Thymus (tissue), 11 donors: ENCODE measurements at regions not wholly inside any gene's neighbourhood (a gene's known extent, or its start where the extent isn't known, plus 50 kb on each side); places are given as distances from the start of the nearest gene placed in this dataset.

Experiments
- DNase-seq, 9 donors: peaks; one replicate each; pipeline ENCODE4 v3.0.0-alpha.2; 2013; ENCODE audit warnings: low spot score in 9 of 9, low read depth in 6 of 9, missing footprints in 1 of 9
- H3K27ac ChIP-seq, 2 donors: one replicate each; pipeline ENCODE4 v1.5.1; 2013; ENCODE audit warnings: control low read depth in 1 of 2, low read depth in 1 of 2, low read length in 1 of 2, mild to moderate bottlenecking in 1 of 2, moderate library complexity in 1 of 2
- H3K27me3 ChIP-seq, 2 donors: one replicate each; pipeline ENCODE4 v1.5.1; 2013; ENCODE audit warnings: low read length in 1 of 2; ENCODE audit not compliant: control insufficient read depth in 2 of 2, insufficient read depth in 1 of 2
- H3K36me3 ChIP-seq, 2 donors: one replicate each; pipeline ENCODE4 v1.5.1; 2013; ENCODE audit warnings: low read length in 1 of 2, mild to moderate bottlenecking in 1 of 2, moderate library complexity in 1 of 2; ENCODE audit not compliant: control insufficient read depth in 2 of 2, insufficient read depth in 2 of 2
- H3K4me1 ChIP-seq, 2 donors: one replicate each; pipeline ENCODE4 v1.5.1; 2013; ENCODE audit warnings: low read length in 2 of 2; ENCODE audit not compliant: control insufficient read depth in 2 of 2, insufficient read depth in 2 of 2
- H3K4me3 ChIP-seq, 2 donors: one replicate each; pipeline ENCODE4 v1.5.1; 2013; ENCODE audit warnings: low read length in 2 of 2, control low read depth in 1 of 2, mild to moderate bottlenecking in 1 of 2
- H3K9me3 ChIP-seq, 2 donors: one replicate each; pipeline ENCODE4 v1.5.1; 2013; ENCODE audit warnings: low read length in 1 of 2, mild to moderate bottlenecking in 1 of 2; ENCODE audit not compliant: control insufficient read depth in 2 of 2, insufficient read depth in 1 of 2
- WGBS: extraction: QIAGEN DNeasy Blood & Tissue Kit; methylation state at CpG from one replicate; pipeline ENCODE4 v1.1.7; 2013; 5-methylcytosine and 5-hydroxymethylcytosine counted together
- donor health status: healthy.

DNA sequence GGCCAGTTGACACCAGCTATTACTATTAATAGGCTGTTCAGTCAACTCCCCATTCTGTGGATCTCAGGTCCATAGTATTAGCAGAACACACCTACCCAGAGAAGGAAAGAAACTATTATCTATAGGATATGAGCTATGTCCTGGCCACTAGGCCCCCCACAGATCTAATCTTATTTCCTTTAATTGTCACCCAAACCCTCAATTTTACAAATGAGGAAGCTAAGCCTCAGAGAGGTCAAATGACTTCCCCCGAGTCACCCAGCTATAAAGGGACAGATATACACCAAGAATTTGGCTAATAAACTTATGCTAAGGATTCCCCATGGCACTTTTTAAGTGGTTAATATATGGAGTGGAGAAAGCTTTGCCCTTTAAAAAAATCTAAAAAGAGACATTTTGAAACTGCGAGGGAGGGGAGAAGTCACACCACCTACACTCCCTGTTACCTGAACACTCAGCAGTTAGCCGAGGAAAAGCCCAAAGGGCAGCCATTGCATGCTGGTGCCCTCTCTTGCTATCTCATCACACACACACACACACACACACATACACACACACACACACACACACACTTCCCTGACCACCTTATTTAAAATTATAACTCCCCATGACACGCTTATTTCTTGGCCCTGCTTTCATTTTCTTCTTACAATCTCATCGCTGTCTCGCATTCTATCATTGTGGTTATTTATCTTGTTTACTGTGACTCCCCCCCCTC lies 157.0 kb upstream of the ADO start:
- Histone ChIP-seq H3K4me1 (no peaks in the 10 kb centered on the region), H3K36me3 (no peaks in the 10 kb centered on the region), H3K27me3 (no peaks in the 10 kb centered on the region), H3K9me3 (no peaks in the 10 kb centered on the region), H3K4me3 (no peak overlapping the region), H3K27ac (no peak overlapping the region)
- 87% methylated on average over 6 of the region's 6 CpGs for WGBS
- no peak for DNase-seq

DNA sequence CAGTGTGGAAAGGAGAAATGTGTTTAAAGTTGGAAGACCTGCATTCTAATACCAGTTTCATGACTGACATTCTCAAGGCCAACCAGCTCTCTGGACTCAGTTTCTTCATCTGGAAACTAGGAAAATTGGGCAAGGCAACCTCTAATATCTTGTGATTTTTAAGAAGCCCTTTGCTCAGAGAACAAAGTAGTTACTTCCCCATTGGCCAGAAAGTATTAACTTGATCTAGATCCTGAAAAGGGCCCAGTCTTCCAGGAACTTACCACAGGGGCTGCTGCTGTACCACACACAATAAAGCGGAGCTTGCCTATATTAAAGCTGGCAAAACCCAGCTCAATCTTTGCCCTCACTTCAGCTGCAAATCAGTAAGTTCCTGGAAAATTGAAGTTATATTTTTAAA lies 155.6 kb upstream of the ADO start:
- Histone ChIP-seq H3K4me3 (no peak overlapping the region), H3K27ac (no peak overlapping the region), H3K27me3 (no peaks in the 10 kb centered on the region), H3K4me1 (no peaks in the 10 kb centered on the region), H3K36me3 (no peaks in the 10 kb centered on the region), H3K9me3 (no peaks in the 10 kb centered on the region)
- WGBS = 36% methylated on average over 1 of the region's 1 CpG
- no peak for DNase-seq

GRCh38 chr10:62650411-62650810 lies 154.1 kb upstream of the ADO start:
- no peak for DNase-seq
- H3K27ac ChIP-seq = no peak overlapping the region
- H3K27me3 ChIP-seq = no peaks in the 10 kb centered on the region
- no peaks in the 10 kb centered on the region for H3K36me3 ChIP-seq
- no peaks in the 10 kb centered on the region for H3K4me1 ChIP-seq
- WGBS = 97% methylated on average over 2 of the region's 2 CpGs
- no peak overlapping the region for H3K4me3 ChIP-seq
- H3K9me3 ChIP-seq = no peaks in the 10 kb centered on the region

DNA sequence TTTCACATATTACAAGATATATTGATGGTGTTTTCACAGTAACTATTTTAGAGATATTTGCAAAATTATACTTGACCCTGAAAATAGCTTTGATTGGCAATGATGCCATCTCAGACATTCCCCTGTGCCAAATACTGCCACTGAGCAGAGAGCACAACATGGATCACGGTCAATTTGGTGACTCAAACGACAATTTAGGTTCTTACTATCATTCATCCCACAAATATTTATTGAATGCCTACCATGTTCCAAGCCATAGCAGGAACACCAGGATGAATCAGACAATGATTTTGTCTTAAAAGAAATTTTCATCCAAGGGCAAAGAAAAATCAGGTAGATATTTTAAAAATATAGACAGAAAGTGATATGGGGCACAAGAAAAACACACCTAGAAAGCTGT lies 153.2 kb upstream of the ADO start:
- no peak overlapping the region for H3K27ac ChIP-seq
- no peaks in the 10 kb centered on the region for H3K27me3 ChIP-seq
- WGBS = 74% methylated on average over 2 of the region's 2 CpGs
- no peaks in the 10 kb centered on the region for H3K4me1 ChIP-seq
- H3K9me3 ChIP-seq = no peaks in the 10 kb centered on the region
- no peak overlapping the region for H3K4me3 ChIP-seq
- DNase-seq = no peak
- no peaks in the 10 kb centered on the region for H3K36me3 ChIP-seq

GRCh38 chr10:62652114-62652513 lies 152.4 kb upstream of the ADO start:
- Histone ChIP-seq H3K4me1 (no peaks in the 10 kb centered on the region), H3K9me3 (no peaks in the 10 kb centered on the region), H3K27me3 (no peaks in the 10 kb centered on the region), H3K27ac (no peak overlapping the region), H3K4me3 (no peak overlapping the region), H3K36me3 (no peaks in the 10 kb centered on the region)
- 72% methylated on average over 2 of the region's 2 CpGs for WGBS
- no peak for DNase-seq

DNA sequence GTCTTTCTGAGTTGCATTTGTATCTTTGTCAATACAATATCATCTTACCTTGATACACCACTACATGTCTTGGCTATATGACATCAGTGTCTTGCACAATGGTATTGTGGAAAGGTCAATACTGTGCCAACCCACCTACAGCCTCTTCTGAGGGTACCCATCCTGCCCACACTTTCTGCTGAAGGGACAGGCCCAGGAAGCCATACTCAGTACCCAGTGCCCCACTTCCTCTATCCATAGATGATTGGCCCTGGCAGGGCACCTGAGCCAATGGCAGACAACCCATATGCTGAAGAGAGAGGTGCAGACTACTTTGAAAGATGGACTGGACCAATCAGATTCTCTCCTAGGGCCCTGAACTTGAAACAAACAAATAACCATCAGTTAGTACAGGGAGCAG lies 152.0 kb upstream of the ADO start:
- no peaks in the 10 kb centered on the region for H3K27me3 ChIP-seq
- DNase-seq = no peak

GRCh38 chr10:62653254-62653653 lies 151.3 kb upstream of the ADO start:
- WGBS = 87% methylated on average over 6 of the region's 6 CpGs
- no peaks in the 10 kb centered on the region for H3K9me3 ChIP-seq

More for the DNA sequence above, 152.0 kb upstream of the ADO start:
- H3K4me3 ChIP-seq = no peak overlapping the region
- H3K27ac ChIP-seq = no peak overlapping the region
- no peaks in the 10 kb centered on the region for H3K4me1 ChIP-seq
- H3K36me3 ChIP-seq = no peaks in the 10 kb centered on the region
- H3K9me3 ChIP-seq = no peaks in the 10 kb centered on the region

GRCh38 chr10:62654966-62655336 lies 149.6 kb upstream of the ADO start:
- Histone ChIP-seq H3K9me3 (no peaks in the 10 kb centered on the region), H3K36me3 (no peaks in the 10 kb centered on the region), H3K27ac (no peak overlapping the region), H3K27me3 (no peaks in the 10 kb centered on the region), H3K4me3 (no peak overlapping the region), H3K4me1 (no peaks in the 10 kb centered on the region)
- WGBS = 95% methylated on average over 1 of the region's 1 CpG
- DNase-seq = no peak

More at GRCh38 chr10:62653254-62653653, 151.3 kb upstream of the ADO start:
- Histone ChIP-seq H3K27me3 (no peaks in the 10 kb centered on the region), H3K4me1 (no peaks in the 10 kb centered on the region), H3K36me3 (no peaks in the 10 kb centered on the region), H3K27ac (no peak overlapping the region), H3K4me3 (no peak overlapping the region)
- DNase-seq = no peak

DNA sequence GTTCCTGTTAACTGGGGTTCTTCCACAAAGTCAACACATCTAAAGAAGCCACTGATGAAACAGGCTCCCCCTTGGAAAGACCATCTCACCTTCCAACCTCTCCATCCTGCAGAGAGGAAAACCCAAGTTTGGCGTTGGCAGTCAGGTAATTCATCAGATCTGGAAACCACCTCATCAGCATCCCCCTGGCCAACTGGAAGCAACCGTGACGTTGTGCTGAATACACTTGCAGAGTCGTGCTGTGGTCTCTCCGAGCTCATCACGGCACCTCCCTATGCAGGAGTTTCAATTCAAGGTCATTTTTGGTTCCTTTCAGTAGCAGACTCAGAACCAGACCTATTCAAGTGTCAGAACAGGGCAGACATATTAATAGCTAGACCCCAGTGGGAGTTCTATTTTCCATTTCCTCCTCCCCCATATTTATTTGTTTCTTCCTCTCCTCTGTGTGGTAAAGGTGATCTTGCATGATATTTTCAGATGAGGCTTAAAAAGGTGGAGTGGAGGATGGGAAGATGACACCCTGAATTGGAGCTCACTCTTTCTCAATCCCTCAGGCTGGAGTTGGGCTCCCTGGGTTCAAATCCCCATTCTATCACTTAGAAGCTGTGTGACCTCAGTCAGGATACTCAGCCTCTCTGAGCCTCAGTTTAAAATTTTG lies 149.1 kb upstream of the ADO start:
- Histone ChIP-seq H3K9me3 (no peaks in the 10 kb centered on the region), H3K27ac (no peak overlapping the region), H3K27me3 (no peaks in the 10 kb centered on the region), H3K36me3 (no peaks in the 10 kb centered on the region), H3K4me3 (no peak overlapping the region), H3K4me1 (no peaks in the 10 kb centered on the region)
- DNase-seq = no peak
- 93% methylated on average over 6 of the region's 6 CpGs for WGBS
